Mucosa of rectum (tissue), 2 donors: ENCODE measurements at regions not wholly inside any gene's neighbourhood (a gene's known extent, or its start where the extent isn't known, plus 50 kb on each side); places are given as distances from the start of the nearest gene placed in this dataset.

Experiments
- H3K27ac ChIP-seq, 2 donors: one replicate each; pipeline ENCODE4 v1.7.0; 2013; ENCODE audit warnings: inconsistent platforms in 2 of 2, low read depth in 2 of 2, low read length in 2 of 2
- H3K27me3 ChIP-seq, 2 donors: one replicate each; pipeline ENCODE4 v1.7.0; 2013; ENCODE audit warnings: low read length in 2 of 2; ENCODE audit not compliant: control insufficient read depth in 2 of 2, insufficient read depth in 2 of 2
- H3K36me3 ChIP-seq, 2 donors: one replicate each; pipeline ENCODE4 v1.7.0; 2013; ENCODE audit warnings: low read length in 2 of 2; ENCODE audit not compliant: control insufficient read depth in 2 of 2, insufficient read depth in 2 of 2
- H3K4me1 ChIP-seq, 2 donors: one replicate each; pipeline ENCODE4 v1.7.0; 2013; ENCODE audit warnings: low read length in 2 of 2, mild to moderate bottlenecking in 1 of 2; ENCODE audit not compliant: control insufficient read depth in 2 of 2, insufficient read depth in 2 of 2
- H3K4me3 ChIP-seq, 2 donors: one replicate each; pipeline ENCODE4 v1.7.0; 2013; ENCODE audit warnings: low read length in 2 of 2
- H3K9ac ChIP-seq, 2 donors: one replicate each; pipeline ENCODE4 v1.7.0; 2013; ENCODE audit warnings: low read length in 2 of 2, low read depth in 1 of 2, mild to moderate bottlenecking in 1 of 2
- H3K9me3 ChIP-seq, 2 donors: one replicate each; pipeline ENCODE4 v1.7.0; 2013; ENCODE audit warnings: low read length in 2 of 2; ENCODE audit not compliant: control insufficient read depth in 2 of 2
- donor health status: healthy.
- donor health status: Normal muscosa, but diverticular disease.

- H3K9ac ChIP-seq: no peak overlapping the region
- H3K4me1 ChIP-seq: peaks cover 8 to 14% of the 10 kb centered on the region in 2 donors
- H3K27me3 ChIP-seq: no peaks in the 10 kb centered on the region
- H3K36me3 ChIP-seq: no peaks in the 10 kb centered on the region
- no peak overlapping the region for H3K27ac ChIP-seq
- no peak overlapping the region for H3K4me3 ChIP-seq
- no peaks in the 10 kb centered on the region for H3K9me3 ChIP-seq
Observed at GRCh38 chr10:5588080-5588453, 63.3 kb downstream of the CALML3 start.

GRCh38 chr10:5588603-5589002 is 63.8 kb downstream of the CALML3 start:
- H3K36me3 ChIP-seq: no peaks in the 10 kb centered on the region
- peaks cover 5 to 9% of the 10 kb centered on the region in 2 donors for H3K4me1 ChIP-seq
- no peaks in the 10 kb centered on the region for H3K9me3 ChIP-seq
- no peak overlapping the region for H3K27ac ChIP-seq
- H3K4me3 ChIP-seq: no peak overlapping the region
- H3K9ac ChIP-seq: no peak overlapping the region
- H3K27me3 ChIP-seq: no peaks in the 10 kb centered on the region
